GM12872 (cell line): ENCODE measurements at regions not wholly inside any gene's neighbourhood (a gene's known extent, or its start where the extent isn't known, plus 50 kb on each side); places are given as distances from the start of the nearest gene placed in this dataset.

ENCODE experiments used
- CTCF ChIP-seq: IDR thresholded peaks from 3 replicates; pipeline ENCODE4 v1.5.1; 2011; ENCODE audit warnings: low read depth, mild to moderate bottlenecking, low read length, moderate library complexity; ENCODE audit not compliant: insufficient read depth

GRCh38 chr1:29675481-29676263, 439.4 kb downstream of the PTPRU start:
- no peak for TF ChIP-seq CTCF

GRCh38 chr1:29674627-29675326, 438.5 kb downstream of the PTPRU start:
- no peak for TF ChIP-seq CTCF

GRCh38 chr1:29673669-29674626, 437.6 kb downstream of the PTPRU start:
- no peak for TF ChIP-seq CTCF

GRCh38 chr1:29673228-29673500, 436.8 kb downstream of the PTPRU start:
- no peak for TF ChIP-seq CTCF

GRCh38 chr1:29672416-29673227, 436.3 kb downstream of the PTPRU start:
- no peak for TF ChIP-seq CTCF

DNA sequence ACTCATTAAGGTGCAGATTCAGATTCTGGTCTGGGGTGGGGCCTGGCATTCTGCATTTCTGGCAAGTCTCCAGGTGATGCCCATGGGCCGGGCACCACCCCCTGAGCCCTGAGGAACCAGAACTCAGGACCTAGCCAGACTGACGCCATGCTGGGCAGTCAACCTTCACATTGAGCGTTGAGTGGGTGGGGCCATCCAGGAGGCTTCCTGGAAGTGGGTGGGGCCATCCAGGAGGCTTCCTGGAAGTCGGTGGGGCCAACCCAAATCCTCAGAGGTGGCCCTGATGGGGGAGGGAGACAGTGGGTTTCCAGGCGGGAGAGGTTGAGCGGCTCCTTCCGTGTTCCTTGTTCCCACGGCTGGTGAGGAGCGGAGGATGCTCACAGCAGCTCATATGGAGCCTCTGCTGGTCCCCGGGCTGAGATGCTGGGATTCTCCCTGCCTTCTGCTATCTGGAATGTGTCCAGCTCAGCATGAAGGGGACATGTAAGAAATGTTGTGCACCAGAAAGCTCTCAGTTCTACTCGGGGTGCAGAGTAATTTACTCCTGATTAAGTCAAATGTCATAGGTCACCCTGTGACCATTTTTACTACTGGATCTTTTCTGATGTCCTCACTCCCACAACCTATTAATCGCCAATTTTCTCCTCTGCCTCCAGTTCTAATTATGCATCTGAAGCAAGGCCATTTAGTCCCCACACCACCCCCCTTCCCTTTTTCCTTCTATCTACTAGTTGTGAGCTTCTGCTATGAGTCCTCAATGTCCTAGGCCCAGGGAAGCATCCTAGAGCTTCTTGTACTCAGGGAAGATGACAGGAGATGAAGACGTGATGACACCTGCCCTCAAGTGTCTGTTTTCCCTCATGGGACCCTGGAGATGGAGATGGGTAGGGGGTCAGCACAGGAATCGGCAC, 435.4 kb downstream of the PTPRU start:
- no peak for TF ChIP-seq CTCF
